ENCODE measurements at regions not wholly inside any gene's neighbourhood (a gene's known extent, or its start where the extent isn't known, plus 50 kb on each side); places are given as distances from the start of the nearest gene placed in this dataset.
"Not testable (repeated sequence)": the region's sequence is repeated elsewhere in the genome, so short reads cannot be mapped to it uniquely, and the experiment has no call there.

DNA sequence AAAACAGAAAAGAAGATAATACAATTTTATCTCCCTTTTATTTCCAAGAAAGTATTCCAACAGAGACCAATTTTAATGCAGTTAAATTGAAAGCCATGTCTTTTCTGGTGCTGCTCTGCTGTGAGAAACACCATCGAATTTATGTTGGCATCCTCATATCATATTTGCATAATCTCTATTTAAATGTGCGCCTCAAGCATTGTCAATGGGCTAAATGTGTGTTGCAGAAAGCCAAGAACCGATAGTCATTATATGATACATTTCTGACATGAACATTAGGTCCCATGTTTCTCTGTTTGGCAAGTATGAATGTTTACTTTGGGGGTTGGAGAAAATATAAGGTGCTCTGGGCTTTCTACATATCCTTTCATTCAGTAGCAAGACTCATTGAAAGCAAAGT lies 1023.5 kb upstream of the CELF2 start:
- DNase-seq (ENCODE audit: low read depth, low spot score), result no peak
- H3K4me3 ChIP-seq (ENCODE audit: low read length), result no peak overlapping the region

DNA sequence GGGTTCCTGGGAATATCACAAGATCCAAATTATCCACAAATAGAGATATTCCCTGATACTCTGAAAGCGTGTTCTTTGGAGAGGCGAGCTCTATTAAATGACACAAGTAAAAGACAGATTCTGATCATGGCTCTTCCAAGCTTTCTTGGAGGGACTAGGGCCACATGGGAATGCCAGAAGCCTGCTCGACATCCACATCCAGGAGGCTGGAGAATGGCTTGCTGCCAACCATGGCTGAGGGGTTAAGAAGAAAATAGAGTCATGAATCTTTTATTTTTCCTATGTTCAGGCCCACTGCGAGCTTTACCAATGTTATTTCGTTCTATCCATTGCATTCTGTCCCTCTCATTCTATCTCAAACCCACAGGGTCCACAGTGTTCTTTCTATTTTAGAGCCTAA lies 1018.0 kb upstream of the CELF2 start:
- no peak for DNase-seq (ENCODE audit: low read depth, low spot score)
- H3K4me3 ChIP-seq (ENCODE audit: low read length), result no peak overlapping the region

DNA sequence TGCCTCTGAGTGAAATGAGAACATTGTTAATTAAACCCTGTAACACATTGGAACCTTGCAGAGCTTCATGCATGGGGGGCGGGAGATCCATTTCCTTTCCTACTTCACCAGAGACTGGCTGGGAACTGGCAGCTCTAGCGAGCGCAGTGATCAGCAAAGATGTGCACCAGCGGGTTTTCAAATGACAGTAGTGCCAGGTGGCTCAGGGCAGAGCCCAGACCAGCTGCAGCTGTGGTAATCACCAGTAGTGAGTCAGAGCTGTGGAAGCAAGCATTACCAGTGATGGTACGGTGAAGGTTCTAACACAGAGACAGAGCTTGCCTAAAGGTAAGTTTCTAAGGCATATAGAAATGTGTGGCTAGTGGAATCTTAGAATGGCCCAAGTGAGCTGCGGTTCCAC lies 1009.7 kb upstream of the CELF2 start:
- no peak overlapping the region for H3K4me3 ChIP-seq (ENCODE audit: low read length)
- peak; percentile 6 for DNase-seq (ENCODE audit: low read depth, low spot score)

DNA sequence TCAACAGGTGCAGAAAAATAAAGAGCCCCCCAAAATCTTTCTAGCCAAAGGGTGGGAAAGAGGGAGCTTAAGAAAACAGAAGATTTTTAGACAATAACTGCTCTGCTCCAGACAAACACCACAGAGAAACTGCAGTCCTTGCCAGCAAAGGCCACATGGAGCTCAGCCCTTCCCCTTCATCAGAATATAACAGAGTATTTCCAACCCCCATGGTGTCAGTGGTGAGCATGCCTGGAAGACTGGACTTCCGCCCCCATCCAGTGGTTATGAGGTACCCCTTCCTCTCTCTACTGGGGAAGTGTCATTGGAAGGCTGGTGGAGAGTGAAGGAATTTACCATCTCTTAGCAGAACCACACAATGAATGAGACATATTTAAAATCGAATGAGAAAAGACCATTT lies 1007.3 kb upstream of the CELF2 start:
- DNase-seq (ENCODE audit: low read depth, low spot score), result no peak
- H3K4me3 ChIP-seq (ENCODE audit: low read length), result no peak overlapping the region

DNA sequence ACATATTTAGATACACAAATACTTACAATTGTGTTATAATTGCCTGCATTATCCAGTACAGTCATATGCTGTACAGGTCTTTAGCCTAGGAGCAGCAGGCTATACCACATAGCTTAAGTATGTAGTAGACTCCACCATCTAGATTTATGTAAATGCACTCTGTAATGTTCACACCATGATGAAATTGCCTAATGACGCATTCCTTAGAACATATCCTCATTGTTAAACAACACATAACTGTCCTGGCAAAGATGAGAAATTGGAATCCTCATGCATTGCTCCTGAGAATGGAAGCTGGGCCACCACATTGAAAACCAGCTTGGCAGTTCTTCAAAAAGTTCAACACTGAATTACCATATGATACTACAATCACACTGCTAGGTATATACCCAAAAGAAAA lies 1002.8 kb upstream of the CELF2 start:
- no peak for DNase-seq (ENCODE audit: low read depth, low spot score)
- H3K4me3 ChIP-seq (ENCODE audit: low read length), result no peak overlapping the region

GRCh38 chr10:10017716-10018115 lies 1000.0 kb upstream of the CELF2 start:
- H3K4me3 ChIP-seq (ENCODE audit: low read length), result no peak overlapping the region
- no peak for DNase-seq (ENCODE audit: low read depth, low spot score)

DNA sequence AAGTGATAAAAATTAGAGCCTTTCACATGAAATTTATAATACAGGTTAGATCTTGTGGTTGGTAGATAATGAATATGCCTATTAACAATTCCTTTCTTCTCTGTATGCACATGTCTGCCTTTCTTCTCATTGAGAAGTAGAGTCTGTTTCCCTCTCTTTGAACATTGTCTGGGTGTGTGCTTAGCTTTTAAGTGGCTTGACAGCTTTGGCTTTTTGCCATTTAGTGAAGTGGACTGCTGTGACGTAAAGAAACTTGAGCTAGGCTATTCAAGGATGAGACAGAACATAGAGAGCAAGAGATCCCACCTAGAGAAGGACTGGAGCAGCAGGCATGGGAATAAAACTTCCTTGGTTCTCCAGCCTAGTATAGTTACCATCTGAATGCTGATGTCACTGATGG lies 996.7 kb upstream of the CELF2 start:
- H3K4me3 ChIP-seq (ENCODE audit: low read length), result no peak overlapping the region
- DNase-seq (ENCODE audit: low read depth, low spot score), result no peak

DNA sequence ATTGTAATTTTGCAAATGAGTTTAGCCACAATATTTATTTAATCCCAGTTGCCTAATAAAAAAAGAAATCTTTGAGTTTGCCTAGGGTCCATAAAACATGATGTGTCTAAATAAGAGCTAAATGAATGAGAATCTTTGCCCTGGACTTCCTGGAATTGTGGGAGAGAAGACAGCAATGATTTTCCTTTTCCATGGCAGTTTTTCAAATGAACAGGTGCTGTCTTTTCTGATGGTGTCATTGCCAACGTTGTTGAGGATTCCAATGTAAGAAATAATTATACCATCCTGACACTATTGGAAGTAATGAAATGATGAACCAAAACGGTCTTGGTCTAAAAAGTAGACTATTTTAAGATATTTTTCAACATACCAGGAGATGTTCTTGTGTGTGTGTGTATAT lies 984.7 kb upstream of the CELF2 start:
- H3K4me3 ChIP-seq (ENCODE audit: low read length), result no peak overlapping the region
- no peak for DNase-seq (ENCODE audit: low read depth, low spot score)

GRCh38 chr10:10038348-10038747 lies 979.3 kb upstream of the CELF2 start:
- no peak overlapping the region for H3K4me3 ChIP-seq (ENCODE audit: low read length)

DNA sequence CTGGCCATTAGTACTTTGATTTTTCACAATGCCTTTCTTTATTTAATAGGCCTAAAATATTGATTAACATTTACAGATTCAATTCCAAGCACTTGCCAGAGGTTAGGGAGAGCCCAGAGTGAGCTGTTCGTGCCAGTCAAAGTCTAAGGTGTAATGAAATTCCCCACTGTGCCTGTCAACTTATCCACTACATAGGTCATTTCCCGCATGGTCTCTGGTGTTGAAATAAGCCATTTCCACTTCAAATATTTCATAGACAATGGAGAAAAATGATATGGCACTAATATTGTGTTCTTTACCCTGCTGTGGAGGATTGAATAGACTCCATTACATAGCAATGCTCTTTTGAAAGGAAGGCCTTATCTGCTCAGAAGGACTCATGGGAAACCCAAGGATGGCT lies 978.1 kb upstream of the CELF2 start:
- H3K4me3 ChIP-seq (ENCODE audit: low read length), result no peak overlapping the region
- DNase-seq (ENCODE audit: low read depth, low spot score), result no peak

More at GRCh38 chr10:10038348-10038747, 979.3 kb upstream of the CELF2 start:
- DNase-seq (ENCODE audit: low read depth, low spot score), result no peak

- DNase-seq (ENCODE audit: low read depth, low spot score), result no peak
- H3K4me3 ChIP-seq (ENCODE audit: low read length), result no peak overlapping the region
Measured at GRCh38 chr10:10043083-10043482, 974.6 kb upstream of the CELF2 start.

GRCh38 chr10:10044922-10045764 lies 972.5 kb upstream of the CELF2 start:
- H3K4me3 ChIP-seq (ENCODE audit: low read length), result no peak overlapping the region
- no peak for DNase-seq (ENCODE audit: low read depth, low spot score)

DNA sequence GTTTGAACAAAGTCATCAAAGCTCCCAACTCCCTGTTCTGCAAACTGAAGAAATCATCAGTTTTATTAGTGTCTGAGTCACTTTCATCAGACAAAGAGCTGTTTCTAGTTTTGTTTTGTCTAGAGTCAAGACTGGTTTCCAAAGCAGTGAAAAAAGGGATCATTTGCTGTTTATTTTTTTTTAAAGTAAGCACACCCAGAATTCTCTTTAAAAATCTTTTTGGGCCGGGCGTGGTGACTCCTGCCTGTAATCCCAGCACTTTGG lies 972.0 kb upstream of the CELF2 start:
- DNase-seq (ENCODE audit: low read depth, low spot score), result no peak
- no peak overlapping the region for H3K4me3 ChIP-seq (ENCODE audit: low read length)

DNA sequence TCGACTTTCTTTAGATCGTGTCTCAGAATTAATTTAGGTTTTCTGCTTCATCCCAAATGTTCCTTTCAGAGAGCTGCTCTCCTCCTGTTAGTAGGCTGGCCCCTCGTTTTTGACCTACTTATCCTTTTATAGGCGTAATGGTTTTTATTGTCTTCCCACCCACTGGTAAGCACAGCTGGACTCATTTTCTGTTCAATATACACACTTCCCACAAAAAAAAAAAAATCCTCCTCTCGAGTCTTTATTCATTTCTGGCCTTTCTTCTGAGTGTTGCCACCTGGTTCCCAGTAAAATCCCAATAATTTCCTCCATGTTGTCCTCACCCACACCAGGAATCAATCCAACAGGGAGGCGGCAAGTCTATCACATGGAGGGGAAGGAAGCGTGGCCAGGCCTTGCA lies 970.2 kb upstream of the CELF2 start:
- DNase-seq (ENCODE audit: low read depth, low spot score), result no peak
- no peak overlapping the region for H3K4me3 ChIP-seq (ENCODE audit: low read length)

GRCh38 chr10:10053051-10053450 lies 964.6 kb upstream of the CELF2 start:
- no peak for DNase-seq (ENCODE audit: low read depth, low spot score)
- no peak overlapping the region for H3K4me3 ChIP-seq (ENCODE audit: low read length)

DNA sequence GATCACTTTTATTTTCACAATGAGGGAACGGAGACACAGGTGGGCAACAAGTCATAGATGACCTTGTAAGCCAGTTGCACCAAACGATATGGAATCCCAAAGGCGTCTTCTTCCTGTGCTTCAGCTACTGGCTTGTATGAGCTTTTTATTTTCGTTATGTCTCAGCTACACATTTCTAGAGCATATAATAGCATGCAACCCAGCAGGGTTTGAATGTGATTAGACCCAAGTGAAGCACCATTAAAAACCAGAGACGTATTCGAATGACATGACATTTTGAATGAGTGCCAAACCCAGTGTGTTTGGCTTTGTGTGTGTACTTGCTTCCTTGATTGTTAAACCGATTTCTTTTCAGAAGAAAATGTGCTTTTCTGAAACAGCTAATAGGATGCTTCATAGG lies 963.2 kb upstream of the CELF2 start:
- no peak for DNase-seq (ENCODE audit: low read depth, low spot score)
- no peak overlapping the region for H3K4me3 ChIP-seq (ENCODE audit: low read length)

DNA sequence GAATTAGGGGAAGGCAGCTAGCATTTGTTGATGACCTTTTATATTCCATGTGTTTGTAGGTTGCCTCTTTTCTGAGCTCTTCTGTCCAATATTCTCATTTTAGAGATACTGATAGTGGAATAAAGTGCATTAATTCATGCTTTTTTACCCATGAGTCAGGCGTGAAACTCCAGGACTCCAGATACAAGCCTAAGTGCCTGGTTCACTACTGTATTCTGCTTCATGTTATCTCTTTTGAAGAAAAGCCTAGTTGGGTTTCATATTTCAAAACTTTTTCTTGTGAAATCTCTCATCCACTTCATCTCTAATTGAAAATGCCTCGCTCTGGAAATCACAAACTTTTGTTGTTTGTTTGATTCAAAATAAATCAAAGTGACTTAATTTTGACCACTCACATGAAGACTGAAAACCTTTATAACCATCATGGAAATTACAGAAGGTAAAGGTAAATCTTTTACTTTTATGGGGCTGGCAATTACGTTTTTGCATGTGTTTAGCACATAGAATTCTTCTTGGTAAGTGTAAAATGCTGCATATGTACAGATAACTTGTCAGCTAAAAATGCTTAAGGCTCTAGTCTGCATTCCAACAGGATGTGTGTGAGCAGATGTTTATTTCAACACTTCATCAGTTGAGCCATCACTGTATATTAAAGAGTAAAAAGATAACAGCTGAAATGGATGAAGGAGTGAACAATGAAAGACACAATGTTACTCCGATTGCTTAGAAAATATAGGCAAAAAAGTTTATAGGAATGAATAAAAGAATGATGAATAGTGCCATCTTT lies 961.8 kb upstream of the CELF2 start:
- H3K4me3 ChIP-seq (ENCODE audit: low read length), result no peak overlapping the region
- no peak for DNase-seq (ENCODE audit: low read depth, low spot score)

DNA sequence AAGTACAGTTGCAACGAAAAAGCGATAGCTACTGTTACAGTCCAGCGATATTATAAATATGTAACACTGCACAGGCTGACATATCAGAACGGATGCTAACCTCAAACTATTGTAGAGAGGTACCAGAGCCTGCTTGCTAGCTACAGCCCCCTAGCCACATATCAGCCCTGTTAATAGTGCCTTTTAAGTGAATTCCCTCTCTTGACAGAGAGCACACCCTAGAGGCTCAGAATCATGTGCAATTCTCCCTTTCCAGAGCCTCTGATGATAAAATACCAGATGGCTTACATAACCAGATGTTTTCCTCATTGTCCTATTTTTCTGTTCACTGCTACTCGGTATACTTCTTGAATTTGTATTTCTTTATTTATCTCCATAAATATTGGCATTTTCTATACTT lies 960.7 kb upstream of the CELF2 start:
- DNase-seq (ENCODE audit: low read depth, low spot score), result no peak
- no peak overlapping the region for H3K4me3 ChIP-seq (ENCODE audit: low read length)

- H3K4me3 ChIP-seq (ENCODE audit: low read length), result no peak overlapping the region
- no peak for DNase-seq (ENCODE audit: low read depth, low spot score)
Measured at GRCh38 chr10:10067644-10068043, 950.0 kb upstream of the CELF2 start.

GRCh38 chr10:10074847-10075246 lies 942.8 kb upstream of the CELF2 start:
- not testable (repeated sequence) for H3K4me3 ChIP-seq (ENCODE audit: low read length); DNase-seq (ENCODE audit: low read depth, low spot score)

GRCh38 chr10:10078446-10078845 lies 939.2 kb upstream of the CELF2 start:
- H3K4me3 ChIP-seq (ENCODE audit: low read length), result no peak overlapping the region
- no peak for DNase-seq (ENCODE audit: low read depth, low spot score)
